ENCODE measurements at regions not wholly inside any gene's neighbourhood (a gene's known extent, or its start where the extent isn't known, plus 50 kb on each side); places are given as distances from the start of the nearest gene placed in this dataset.

DNA sequence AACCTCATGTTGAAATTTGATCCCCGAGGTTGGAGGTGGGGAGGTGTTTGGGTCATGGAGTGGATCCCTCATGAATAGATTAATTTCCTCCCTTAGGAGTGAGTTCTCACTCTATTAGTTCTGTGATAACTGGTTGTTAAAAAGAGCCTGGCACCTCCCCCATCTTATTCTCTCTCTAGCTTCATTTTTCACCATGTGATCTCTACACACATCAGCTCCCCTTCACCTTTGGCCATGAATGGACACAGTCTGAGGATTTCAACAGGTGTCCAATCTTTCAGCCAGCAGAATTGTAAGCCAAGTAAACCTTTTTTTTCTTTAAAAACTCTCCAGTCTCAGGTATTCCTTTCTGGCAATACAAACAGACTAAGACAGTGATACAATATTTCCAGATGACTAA, 602.0 kb upstream of the FAM98A start:
- DNase-seq (ENCODE audit: low read depth): no peak
- TF ChIP-seq, protein P1, sequence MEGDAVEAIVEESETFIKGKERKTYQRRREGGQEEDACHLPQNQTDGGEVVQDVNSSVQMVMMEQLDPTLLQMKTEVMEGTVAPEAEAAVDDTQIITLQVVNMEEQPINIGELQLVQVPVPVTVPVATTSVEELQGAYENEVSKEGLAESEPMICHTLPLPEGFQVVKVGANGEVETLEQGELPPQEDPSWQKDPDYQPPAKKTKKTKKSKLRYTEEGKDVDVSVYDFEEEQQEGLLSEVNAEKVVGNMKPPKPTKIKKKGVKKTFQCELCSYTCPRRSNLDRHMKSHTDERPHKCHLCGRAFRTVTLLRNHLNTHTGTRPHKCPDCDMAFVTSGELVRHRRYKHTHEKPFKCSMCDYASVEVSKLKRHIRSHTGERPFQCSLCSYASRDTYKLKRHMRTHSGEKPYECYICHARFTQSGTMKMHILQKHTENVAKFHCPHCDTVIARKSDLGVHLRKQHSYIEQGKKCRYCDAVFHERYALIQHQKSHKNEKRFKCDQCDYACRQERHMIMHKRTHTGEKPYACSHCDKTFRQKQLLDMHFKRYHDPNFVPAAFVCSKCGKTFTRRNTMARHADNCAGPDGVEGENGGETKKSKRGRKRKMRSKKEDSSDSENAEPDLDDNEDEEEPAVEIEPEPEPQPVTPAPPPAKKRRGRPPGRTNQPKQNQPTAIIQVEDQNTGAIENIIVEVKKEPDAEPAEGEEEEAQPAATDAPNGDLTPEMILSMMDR (IDR thresholded peaks at IDR 0.05; ENCODE audit: low read length, missing control alignments): no peak
- no peak overlapping the region for H3K4me3 ChIP-seq (replicated peaks; ENCODE audit: low read depth, low read length)

DNA sequence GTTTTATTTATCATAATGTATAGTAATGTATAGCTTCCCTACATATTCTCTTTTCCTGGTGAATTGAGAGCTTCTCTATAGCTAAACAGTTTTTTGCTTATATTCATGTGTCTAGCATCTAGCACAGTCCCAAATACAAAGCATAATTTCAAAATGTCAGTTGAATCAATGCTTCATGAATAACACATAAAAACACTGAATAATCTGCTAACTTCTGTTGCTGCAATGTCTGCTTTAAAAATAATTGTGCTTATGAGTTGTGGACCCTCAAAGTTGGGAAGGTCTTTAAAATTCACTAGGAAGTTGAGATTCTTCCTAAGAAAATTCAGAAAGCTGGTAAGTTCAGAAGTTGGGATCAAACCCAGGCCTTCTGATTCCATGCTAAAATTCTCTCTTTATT, 600.9 kb upstream of the FAM98A start:
- DNase-seq (ENCODE audit: low read depth): no peak
- H3K4me3 ChIP-seq (replicated peaks; ENCODE audit: low read depth, low read length): no peak overlapping the region
- TF ChIP-seq, protein P1 (IDR thresholded peaks at IDR 0.05; ENCODE audit: low read length, missing control alignments): no peak

DNA sequence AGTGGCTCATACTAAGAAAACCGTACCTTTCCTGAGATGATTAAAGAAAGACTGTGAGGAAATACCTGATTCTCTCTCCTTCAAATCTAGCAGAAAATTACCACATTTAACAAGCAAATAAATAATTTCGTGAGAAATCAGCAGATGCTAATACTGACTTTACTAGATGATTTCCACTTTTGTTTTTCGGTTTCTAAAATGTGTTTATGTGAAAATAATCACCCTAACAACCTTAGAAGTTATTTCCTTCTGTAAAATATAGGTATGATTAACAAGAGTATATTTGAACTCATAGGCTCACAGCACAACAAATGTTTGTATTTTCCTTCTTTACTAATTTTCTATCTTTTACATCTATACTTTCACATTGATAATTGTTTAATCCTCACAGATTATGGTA, 594.1 kb upstream of the FAM98A start:
- no peak overlapping the region for H3K4me3 ChIP-seq (replicated peaks; ENCODE audit: low read depth, low read length)
- TF ChIP-seq, protein P1 (IDR thresholded peaks at IDR 0.05; ENCODE audit: low read length, missing control alignments): no peak
- DNase-seq (ENCODE audit: low read depth): no peak

DNA sequence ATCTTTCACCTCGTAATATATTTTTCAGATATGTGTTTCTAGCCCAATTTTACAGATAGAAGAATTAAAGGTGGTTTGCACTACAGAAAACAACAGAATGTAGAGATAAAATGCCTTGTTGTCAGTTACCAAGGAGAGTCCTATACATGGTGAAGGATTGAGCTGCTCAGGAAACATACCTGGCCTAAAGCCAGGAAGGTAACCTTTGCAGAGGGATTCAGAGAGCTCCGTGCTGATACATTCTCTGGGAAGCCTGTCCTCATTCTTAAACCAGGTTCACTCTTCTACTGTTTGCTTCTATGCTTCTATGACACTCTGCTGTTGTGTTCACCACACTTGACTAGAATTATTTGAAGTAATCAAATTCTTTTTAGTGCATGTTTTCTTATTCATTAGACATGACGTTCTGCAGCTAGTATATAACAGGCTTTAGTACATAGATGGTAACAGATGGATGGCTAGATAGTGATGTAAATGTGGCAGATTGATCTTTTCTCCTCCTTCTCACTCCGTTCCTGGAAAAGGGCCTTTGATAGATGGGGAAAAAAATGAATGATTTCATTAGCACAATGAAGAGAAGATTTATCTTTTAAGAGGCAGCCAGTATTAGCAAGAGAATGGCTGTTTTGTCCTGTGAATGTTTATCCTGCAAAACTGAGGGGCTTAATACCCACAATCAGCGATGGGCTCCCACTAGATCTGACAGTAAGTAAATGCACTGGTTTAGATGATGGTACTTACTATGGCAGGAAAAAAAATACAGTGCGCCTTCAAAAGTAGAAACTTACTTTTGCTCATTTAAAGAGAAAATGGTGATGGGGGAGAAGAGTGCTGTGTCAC, 589.6 kb upstream of the FAM98A start:
- TF ChIP-seq, protein P1 (IDR thresholded peaks at IDR 0.05; ENCODE audit: low read length, missing control alignments): no peak
- no peak overlapping the region for H3K4me3 ChIP-seq (replicated peaks; ENCODE audit: low read depth, low read length)
- DNase-seq (ENCODE audit: low read depth): no peak

DNA sequence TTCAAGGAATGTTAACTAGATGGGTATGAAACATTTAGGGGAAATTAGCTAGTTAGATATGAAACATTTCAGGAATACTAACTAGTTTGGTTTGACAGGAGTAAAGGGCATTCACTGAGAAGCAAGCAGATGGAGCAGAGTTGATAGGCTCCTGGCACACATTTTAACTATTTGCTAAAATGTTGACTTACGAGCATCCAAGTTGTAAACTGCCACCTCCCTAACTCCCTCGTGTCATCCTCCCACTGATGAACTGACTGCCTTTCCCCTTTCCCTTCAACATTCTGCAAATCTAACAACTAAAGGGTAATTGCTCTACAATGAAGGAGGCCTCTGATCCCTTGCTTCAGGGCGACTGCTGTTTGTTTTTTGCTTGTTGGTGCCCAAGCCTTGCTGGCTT, 580.4 kb upstream of the FAM98A start:
- TF ChIP-seq, protein P1 (IDR thresholded peaks at IDR 0.05; ENCODE audit: low read length, missing control alignments): no peak
- no peak overlapping the region for H3K4me3 ChIP-seq (replicated peaks; ENCODE audit: low read depth, low read length)
- DNase-seq (ENCODE audit: low read depth): no peak

DNA sequence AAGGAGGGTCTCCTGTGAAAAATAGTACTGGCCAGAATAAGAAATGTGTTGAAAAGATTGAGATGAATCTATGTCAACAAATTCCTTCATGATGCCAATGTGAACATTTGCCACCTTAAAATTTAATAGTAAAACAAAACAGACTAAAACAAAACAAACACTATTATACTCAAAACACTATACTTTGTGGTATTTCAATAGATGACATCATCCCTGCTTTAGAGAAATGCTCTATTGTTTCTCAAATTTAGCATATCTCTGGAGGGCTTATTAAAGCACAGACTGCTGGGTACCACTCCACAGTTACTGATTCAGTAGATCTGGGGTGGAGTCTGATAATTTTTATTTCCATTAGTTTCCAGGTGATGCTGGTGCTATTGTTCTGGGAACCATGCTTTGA, 579.4 kb upstream of the FAM98A start:
- TF ChIP-seq, protein P1 (IDR thresholded peaks at IDR 0.05; ENCODE audit: low read length, missing control alignments): no peak
- no peak for DNase-seq (ENCODE audit: low read depth)
- no peak overlapping the region for H3K4me3 ChIP-seq (replicated peaks; ENCODE audit: low read depth, low read length)

DNA sequence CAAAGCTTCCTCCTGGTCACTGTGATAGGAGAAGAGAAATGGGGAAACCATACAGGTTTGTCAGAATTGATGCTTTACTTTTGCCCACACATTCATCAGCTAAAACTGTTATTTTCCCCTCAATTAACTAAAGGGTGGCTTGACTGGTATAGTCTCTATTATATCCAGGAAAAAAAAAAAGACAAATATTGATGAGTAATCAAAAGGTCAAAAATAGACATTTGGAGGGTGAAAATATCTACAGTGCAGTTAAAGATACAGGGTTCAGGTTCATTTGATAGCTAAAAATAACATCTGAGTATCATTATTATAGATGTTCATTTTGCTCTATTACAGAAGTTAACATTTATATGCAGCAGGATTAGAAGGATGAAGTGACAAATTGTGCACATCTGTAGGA, 577.6 kb upstream of the FAM98A start:
- DNase-seq (ENCODE audit: low read depth): no peak
- TF ChIP-seq, protein P1 (IDR thresholded peaks at IDR 0.05; ENCODE audit: low read length, missing control alignments): no peak

More for the DNA sequence above, 577.6 kb upstream of the FAM98A start:
- H3K4me3 ChIP-seq (replicated peaks; ENCODE audit: low read depth, low read length): no peak overlapping the region
